ENCODE measurements at regions not wholly inside any gene's neighbourhood (a gene's known extent, or its start where the extent isn't known, plus 50 kb on each side); places are given as distances from the start of the nearest gene placed in this dataset.
A peak's percentile ranks its signal among the peaks of the same experiment; 100 is the strongest.

DNA sequence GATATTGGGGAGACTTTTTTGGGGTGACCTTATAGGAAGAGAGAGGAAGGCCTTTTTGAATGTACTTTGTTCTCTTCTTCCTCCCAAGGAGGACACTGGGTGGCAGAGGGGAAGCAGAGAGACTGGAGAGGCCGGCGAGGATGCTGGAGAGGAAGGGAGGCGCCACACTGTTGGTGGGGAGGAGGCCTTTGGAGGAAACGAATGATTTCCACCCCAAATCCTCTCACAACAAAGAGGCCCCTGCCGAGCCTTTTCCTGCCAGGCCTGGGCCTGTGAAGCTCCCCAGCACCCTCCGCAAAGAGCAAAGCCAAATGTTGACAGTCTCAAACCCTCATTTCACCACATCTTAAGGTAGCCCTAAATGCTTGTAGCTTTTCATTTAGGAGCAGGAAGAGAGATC is 59.0 kb upstream of the UPP2 start:
- H3K4me3 ChIP-seq (ENCODE audit: low read depth, low read length): no peak overlapping the region
- TF ChIP-seq, protein P1, sequence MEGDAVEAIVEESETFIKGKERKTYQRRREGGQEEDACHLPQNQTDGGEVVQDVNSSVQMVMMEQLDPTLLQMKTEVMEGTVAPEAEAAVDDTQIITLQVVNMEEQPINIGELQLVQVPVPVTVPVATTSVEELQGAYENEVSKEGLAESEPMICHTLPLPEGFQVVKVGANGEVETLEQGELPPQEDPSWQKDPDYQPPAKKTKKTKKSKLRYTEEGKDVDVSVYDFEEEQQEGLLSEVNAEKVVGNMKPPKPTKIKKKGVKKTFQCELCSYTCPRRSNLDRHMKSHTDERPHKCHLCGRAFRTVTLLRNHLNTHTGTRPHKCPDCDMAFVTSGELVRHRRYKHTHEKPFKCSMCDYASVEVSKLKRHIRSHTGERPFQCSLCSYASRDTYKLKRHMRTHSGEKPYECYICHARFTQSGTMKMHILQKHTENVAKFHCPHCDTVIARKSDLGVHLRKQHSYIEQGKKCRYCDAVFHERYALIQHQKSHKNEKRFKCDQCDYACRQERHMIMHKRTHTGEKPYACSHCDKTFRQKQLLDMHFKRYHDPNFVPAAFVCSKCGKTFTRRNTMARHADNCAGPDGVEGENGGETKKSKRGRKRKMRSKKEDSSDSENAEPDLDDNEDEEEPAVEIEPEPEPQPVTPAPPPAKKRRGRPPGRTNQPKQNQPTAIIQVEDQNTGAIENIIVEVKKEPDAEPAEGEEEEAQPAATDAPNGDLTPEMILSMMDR (IDR thresholded peaks at IDR 0.05; ENCODE audit: low read depth, low read length): no peak

- no peak overlapping the region for H3K4me3 ChIP-seq (ENCODE audit: low read depth, low read length)
- TF ChIP-seq, protein P1 (IDR thresholded peaks at IDR 0.05; ENCODE audit: low read depth, low read length): no peak
Observed at GRCh38 chr2:158042245-158042644, 59.4 kb upstream of the UPP2 start.

DNA sequence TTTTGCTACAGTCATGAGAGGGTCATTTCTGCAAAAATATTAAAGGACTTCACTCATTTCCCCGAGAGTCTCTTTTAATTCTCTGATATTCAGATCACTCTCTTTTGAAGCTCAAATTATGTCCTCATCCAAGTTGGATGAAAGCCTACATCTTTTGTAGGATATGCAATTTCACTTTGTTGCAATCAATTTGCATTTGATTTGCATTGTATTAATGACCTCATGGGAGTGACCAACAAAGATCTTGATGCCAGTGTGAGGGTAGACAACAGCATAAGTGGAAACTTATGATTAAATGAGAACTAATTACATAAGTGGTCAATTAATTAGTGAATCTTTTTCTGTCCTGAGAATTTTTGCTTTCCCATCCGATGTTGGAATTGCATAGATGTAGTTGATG is 60.3 kb upstream of the UPP2 start:
- TF ChIP-seq, protein P1 (IDR thresholded peaks at IDR 0.05; ENCODE audit: low read depth, low read length): no peak
- H3K4me3 ChIP-seq (ENCODE audit: low read depth, low read length): no peak overlapping the region

DNA sequence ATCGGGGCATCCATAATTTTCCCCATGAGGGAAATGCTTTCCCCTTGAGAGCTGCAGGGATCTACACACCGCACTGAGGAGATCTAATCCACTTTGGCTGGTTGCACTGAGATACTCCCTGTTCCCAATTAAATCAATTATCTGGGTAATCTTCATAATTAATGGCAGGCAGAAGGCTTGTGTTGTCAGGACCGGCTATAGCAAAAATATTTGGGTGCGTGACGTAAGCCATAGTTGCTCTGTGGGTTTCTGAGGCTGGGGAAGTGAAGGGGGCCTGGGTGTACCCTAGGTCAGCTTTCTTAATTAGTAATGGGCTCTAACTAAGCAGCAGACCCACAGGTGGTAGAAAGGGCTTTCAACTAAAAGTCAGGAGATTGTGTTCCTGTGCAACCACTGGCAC is 62.8 kb upstream of the UPP2 start:
- no peak overlapping the region for H3K4me3 ChIP-seq (ENCODE audit: low read depth, low read length)
- TF ChIP-seq, protein P1 (IDR thresholded peaks at IDR 0.05; ENCODE audit: low read depth, low read length): no peak

DNA sequence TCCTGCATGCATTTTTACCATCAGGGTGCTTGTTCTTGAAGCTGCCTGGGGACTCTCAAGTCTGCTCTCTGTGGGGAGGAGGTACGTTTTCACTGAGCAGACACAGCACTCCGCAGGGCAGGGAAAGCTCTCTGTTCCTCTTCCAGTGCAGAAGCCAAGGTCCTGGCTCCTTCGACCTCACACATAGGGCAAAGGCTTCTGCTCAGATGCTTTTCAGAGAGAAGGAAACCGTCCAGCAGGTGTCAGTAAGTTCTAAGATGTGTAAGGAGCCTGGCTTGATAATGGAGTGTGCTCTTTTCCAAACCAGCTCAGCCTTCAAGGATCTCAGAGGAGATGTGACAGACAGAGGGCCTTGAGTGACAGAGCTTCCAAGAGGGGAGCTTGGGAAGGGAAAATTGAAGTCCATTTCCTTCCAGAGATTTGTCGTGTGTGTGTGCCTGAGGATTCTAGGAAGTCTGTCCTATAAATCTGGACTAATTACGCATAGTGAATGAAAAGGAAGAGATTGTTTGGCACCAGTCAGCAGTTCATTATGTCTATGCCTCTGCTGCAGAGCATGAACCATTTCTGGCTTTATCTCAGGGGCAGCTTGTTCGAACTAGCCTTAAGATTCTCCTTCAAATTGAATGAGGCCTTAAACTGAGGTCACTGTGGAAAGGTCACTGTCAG is 67.3 kb upstream of the UPP2 start:
- H3K4me3 ChIP-seq (ENCODE audit: low read depth, low read length): no peak overlapping the region
- TF ChIP-seq, protein P1 (IDR thresholded peaks at IDR 0.05; ENCODE audit: low read depth, low read length): peak; percentile 29

GRCh38 chr2:158031371-158031770 is 70.3 kb upstream of the UPP2 start:
- TF ChIP-seq, protein P1 (IDR thresholded peaks at IDR 0.05; ENCODE audit: low read depth, low read length): no peak
- H3K4me3 ChIP-seq (ENCODE audit: low read depth, low read length): no peak overlapping the region

DNA sequence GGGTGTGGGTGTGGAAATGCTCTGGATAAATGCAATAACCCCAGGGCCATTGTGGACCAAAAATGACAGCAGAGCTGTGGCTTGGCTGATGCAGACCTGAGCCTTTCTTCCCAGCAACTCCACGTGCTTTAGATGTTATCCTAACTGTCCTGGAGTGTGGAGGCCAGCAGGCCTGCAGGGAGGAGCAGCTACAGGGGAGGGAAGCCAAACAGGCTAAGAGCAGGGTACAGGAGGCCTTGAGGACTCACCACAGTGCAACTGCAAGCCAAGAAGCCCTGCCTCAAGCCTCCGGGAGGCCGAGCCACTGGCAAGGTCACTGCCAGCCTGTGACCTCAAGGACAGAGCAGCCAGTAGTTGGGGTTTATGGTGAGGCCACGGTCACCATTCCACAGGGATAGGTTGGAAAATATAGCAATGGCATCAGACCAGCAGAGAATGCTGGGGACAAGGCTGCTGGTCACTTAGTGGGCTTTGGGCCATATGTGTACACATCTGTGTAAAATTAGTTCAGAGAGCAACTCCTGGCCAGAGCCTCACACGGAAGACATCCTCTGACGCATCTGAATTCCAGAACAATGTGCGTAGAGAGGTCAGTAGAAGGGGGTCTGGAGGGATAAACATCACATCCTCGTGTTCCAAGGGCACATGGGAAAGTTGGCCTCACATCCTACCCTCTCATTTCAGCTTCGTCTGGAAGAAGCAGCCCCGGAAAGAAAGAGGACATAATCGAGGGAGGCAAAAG is 76.2 kb upstream of the UPP2 start:
- H3K4me3 ChIP-seq (ENCODE audit: low read depth, low read length): no peak overlapping the region
- TF ChIP-seq, protein P1 (IDR thresholded peaks at IDR 0.05; ENCODE audit: low read depth, low read length): no peak

Data from WI38 (cell line).